ENCODE measurements at regions not wholly inside any gene's neighbourhood (a gene's known extent, or its start where the extent isn't known, plus 50 kb on each side); places are given as distances from the start of the nearest gene placed in this dataset.

DNA sequence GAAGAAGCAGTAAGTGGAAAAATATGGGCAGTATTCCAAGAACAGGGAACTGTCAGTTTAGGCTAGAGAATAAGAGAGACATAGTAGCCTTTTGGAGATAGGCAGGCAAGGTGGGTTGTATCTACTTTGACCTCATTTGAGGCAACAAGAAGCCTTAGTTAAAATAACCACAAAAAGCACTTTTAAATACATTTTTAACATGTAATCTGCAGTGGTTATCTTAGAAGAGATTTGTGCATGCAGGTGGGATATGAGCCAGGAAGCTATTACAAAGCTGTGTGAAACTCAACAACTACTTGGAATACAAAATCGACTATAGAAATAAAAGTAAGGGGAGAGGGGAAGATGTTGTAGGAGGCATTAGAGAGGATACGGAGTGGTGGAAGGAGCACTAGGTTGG lies 143.7 kb upstream of the MCHR2 start:
- no peak for DNase-seq (ENCODE audit: low read depth in 2 of 2)

- no peak for DNase-seq (ENCODE audit: low read depth in 2 of 2)
Observed at GRCh38 chr6:100136590-100136989, 142.6 kb upstream of the MCHR2 start.

DNA sequence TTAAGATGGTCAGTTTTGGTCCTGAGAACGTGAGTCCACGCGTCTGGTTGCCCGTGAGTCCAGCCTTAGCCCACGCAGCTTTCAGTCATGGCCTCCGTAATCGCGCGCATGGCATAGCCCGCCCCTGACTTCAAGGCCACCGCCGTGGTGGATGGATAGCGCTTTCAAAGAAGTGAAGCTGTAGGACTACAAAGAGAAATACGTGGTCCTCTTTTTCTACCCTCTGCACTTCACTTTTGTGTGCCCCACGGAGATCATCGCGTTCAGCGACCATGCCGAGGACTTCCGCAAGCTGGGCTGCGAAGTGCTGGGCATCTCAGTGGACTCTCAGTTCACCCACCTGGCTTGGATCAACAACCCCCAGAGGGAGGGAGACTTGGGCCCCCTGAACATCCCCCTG lies 142.0 kb upstream of the MCHR2 start:
- no peak for DNase-seq (ENCODE audit: low read depth in 2 of 2)

- no peak for DNase-seq (ENCODE audit: low read depth in 2 of 2)
Observed at GRCh38 chr6:100134703-100135102, 140.7 kb upstream of the MCHR2 start.

DNA sequence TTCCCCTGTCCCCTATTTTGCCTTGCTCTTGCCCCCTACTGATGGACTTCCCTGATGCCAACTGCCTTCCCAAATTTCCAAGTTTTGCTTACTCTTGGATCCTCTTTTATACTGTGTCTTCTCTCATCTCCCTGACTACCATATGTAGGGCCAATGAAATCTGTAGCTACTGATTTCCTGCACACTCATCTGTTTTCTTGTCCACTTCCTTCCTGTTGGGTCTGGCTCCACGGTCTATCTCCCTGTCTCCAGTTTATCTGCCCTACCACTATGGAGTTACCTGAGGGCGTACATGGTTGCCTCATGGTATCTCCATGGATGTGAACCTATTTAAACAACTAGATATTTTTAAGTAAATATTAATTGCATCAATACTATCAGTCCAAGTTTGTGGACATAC lies 140.3 kb upstream of the MCHR2 start:
- DNase-seq (ENCODE audit: low read depth in 2 of 2): no peak

DNA sequence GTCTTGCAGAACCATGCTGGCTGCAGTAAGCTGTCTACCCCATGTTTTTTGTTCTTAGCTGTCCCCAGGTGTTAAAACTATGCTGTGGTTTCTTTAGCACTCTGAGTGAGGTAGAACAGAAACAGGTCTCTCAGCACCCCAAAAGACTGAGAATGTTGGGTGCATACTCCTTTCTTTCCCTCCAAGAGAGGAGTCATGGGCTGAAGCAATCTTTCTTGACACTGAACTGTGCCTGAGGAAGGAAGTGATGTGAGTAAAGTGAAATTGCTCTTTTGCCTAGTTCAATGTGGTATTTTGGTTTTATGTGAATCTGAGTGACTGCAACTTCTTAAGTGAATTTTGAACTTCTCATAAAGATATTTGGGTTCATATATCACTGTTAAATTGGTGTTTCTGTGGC lies 138.0 kb upstream of the MCHR2 start:
- DNase-seq (ENCODE audit: low read depth in 2 of 2): no peak

DNA sequence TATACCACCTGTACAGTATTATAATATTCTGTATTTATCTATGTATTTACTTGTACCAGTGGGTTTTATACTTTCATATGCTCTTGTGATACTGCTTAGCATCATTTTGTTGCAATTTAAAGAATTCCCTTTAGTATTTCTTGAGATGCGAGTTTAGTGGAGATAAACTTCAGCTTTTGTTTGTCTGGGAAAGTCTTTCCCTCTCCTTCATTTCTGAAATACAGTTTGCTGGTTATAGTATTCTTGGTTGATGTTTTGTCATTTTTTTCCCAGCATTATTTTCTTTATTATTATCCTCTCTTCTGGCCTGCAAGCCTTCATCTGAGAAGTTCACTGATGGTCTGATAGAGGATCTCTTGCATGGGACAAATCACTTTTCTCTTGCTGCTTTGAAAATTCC lies 136.6 kb upstream of the MCHR2 start:
- DNase-seq (ENCODE audit: low read depth in 2 of 2): no peak

- no peak for DNase-seq (ENCODE audit: low read depth in 2 of 2)
Observed at GRCh38 chr6:100126790-100127484, 132.9 kb upstream of the MCHR2 start.

- DNase-seq (ENCODE audit: low read depth in 2 of 2): no peak
Observed at GRCh38 chr6:100121854-100122609, 128.0 kb upstream of the MCHR2 start.

DNA sequence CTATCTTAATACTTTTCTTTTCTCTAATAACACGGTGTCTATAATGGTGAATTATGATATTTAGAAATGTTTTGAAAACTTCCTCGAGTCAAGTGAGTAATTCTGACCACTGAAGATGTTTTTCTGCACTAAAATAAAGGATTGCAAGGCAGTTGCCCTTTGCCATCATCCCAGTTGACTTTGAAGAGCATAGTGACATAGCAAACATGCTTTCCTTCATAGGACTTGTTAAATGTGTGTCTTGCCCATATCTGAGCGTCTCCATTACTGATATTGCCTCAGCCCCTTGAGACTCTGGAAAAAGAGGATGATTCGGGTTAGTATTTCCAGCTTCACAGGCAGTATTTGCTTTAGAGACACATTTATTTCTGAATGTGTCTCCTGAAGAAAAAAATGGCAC lies 125.2 kb upstream of the MCHR2 start:
- no peak for DNase-seq (ENCODE audit: low read depth in 2 of 2)

DNA sequence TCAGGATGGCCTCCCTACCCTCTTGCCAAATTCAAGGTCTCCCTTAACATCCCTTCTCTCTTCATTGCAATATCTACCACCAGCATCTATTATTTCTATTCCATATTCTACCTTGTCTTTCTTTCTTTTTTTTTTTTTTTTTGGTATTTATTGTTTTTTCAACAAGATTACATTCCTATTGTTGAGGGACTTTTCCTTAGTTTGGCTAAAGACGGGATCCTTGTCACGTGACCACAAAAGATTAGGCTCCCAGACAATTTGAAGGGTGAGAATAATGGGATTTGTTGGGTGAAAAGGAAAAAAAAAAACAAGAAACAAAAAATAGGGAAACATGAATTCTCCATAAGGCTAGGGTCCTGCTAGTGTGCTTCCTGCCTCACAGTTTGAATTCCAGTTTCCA lies 124.3 kb upstream of the MCHR2 start:
- no peak for DNase-seq (ENCODE audit: low read depth in 2 of 2)

DNA sequence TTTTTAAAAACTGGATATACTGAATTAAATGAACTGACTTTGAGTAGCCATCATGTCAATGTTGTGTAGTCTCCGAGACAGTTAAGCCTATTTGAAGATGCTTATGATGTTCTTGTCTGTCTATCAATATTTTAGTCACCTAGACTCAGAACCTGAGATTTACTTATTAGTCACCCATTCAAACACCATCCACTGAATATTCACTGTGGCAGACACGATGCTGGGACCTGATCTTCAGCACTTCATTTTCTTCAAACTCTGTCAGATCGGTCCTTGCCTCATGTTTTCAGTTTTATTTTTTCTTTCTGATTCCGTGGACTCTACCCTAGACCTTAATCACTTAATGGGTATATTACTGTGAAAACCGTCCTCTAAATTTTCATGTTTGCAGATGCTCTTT lies 123.7 kb upstream of the MCHR2 start:
- DNase-seq (ENCODE audit: low read depth in 2 of 2): no peak

DNA sequence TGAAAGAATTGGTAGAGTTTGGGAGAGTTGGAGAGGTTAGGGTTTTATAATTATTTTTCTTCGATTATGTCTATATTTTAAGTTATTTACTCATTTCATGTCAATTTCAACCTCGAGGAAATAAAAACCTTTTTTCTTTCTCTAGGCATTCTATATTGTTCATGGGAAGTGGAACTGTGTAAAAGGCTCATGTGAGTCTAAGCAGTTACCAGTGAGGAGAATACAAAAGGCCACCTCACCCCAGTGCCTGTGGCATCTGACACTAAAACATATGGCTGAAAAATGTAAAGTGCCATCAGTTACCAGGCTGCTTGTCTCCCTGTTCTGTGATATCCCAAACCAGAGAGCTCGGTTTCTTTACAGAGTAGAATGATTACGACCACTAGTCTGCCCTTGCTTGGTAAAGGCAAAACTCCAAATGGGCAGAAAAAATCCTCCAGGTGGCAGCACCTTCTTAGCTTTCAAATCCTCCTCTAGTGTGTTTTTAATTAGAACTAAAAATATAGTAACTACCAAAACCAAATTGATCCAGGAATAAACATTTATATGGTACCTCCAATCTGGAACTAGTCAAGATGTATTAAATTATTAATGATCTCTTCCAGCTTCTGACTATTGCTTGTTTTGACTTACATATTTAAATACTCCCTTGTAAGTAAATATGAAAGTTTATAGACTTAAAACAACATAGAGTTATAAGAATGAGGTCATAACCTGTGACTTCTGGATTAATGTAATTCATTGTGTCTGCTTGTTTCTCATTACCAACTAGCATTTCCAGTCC lies 122.6 kb upstream of the MCHR2 start:
- no peak for DNase-seq (ENCODE audit: low read depth in 2 of 2)

GRCh38 chr6:100115407-100116101 lies 121.5 kb upstream of the MCHR2 start:
- no peak for DNase-seq (ENCODE audit: low read depth in 2 of 2)

DNA sequence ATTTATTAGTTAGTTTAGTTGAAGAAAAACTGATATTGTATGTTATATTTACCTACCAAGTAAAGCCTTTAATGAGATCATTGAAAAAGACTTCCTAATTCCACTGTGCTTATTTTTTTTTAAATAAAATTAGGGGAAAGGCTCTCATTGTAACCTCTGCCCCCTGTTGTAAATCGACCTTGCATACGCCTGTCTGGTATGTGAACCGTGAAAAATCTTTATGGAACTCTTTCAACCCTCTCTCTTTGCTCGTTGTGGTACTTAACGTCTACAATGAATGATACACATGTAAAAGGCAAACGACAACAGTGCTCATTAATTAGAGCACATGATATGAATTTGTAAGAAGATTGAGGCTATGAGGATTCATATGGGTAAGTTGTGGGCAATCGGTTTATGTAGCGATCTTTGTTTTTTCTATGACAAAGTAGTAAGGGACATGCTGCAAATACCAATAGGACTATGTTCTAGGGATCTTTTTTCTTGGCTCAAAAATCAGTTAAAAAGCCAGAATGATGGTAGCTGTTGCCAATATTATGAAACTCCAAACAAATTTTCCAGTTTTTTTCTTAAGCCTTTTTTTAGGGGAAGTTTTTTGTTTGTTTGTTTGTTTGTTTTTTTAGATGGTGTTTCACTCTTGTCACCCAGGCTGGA lies 119.0 kb upstream of the MCHR2 start:
- no peak for DNase-seq (ENCODE audit: low read depth in 2 of 2)

DNA sequence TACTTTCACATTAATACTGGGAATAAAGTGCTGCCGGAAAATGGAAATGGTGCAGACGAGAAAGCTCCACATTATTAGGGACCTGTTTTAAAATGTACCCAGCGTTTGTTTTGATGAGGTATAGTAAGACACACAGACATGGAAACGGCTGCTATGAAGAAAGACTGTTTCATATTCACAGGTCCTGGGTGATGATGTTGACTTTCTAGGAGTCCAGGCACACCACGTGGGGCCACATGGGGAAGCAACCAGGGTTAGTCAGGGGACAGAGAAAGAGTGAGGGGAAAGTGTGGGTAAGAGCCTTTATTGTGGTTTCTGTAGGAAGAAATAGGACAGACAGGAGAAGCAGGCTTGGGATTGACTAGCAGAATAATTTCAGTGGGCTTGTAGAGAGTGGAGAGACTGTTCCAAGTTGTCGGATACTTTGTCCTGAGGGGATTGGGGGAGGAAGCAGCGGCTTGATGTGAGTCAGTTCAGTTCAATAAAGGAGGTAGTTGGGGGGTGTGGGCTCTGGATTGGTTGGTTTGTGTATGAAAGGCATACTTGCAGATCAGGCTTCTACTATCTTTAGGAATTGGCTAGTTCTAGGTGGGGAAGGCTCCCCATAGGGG lies 112.0 kb upstream of the MCHR2 start:
- DNase-seq (ENCODE audit: low read depth in 2 of 2): no peak

- DNase-seq (ENCODE audit: low read depth in 2 of 2): no peak
Observed at GRCh38 chr6:100105138-100105537, 111.1 kb upstream of the MCHR2 start.

DNA sequence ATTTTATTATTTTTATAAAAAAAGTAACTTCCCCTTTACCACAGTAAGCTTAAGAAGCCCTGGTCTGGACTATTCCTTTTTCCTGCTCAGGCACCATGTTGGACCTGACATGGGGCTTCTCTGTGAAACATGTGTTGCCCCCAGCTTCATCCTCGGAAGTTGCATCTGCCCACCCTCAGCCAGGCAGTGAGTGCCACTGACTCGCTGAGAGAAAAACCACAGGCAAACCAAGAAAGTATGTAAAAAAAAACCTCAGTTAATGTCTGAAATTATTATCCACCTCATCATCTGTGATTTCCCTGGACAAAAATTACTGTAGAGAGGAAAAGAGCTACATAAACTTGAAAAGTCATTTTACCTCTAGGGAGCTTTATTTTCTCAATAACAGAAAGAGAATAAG lies 109.9 kb upstream of the MCHR2 start:
- no peak for DNase-seq (ENCODE audit: low read depth in 2 of 2)

GRCh38 chr6:100103194-100103593 lies 109.2 kb upstream of the MCHR2 start:
- DNase-seq (ENCODE audit: low read depth in 2 of 2): no peak

DNA sequence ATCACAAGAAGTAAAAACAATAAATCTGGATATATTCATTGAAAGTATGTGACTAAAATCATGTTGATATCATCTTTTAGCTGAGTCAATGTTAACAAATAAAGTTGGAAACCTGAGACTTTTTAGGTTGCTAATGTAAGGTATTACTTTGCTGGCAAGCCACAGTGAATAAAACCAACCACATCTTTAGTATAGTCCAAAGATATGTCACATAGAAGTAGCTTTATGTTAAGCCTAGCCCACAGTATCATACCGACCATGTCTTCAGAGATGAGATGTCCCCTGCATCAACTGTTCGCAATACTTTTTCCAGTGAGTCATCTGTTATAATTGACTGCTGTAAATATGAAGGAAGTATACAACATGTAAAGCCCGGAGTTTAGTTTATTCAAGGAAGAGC lies 107.6 kb upstream of the MCHR2 start:
- no peak for DNase-seq (ENCODE audit: low read depth in 2 of 2)

- DNase-seq (ENCODE audit: low read depth in 2 of 2): no peak
Observed at GRCh38 chr6:100100776-100101175, 106.8 kb upstream of the MCHR2 start.
